ENCODE measurements at regions not wholly inside any gene's neighbourhood (a gene's known extent, or its start where the extent isn't known, plus 50 kb on each side); places are given as distances from the start of the nearest gene placed in this dataset.
"Not testable (repeated sequence)": the region's sequence is repeated elsewhere in the genome, so short reads cannot be mapped to it uniquely, and the experiment has no call there.

DNA sequence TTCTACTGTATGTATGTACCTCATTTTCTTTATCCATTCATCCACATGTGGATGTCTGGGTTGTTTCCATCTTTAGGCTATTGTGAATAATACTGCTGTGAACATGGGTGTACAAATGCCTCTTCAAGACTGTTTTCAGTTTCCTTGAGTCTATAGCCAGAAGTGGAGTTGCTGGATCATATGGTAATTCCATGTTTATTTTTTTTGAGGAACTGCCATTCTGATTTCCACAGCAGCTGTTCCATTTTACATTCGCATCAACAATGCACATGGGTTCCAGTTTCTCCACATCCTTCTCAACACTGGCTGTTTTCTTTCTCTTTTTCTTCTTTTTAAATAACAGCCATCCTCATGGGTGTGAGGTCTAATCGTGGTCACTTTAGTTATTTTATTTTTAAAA lies 69.9 kb upstream of the CTBP2 start:
- Histone ChIP-seq H3K79me2 (ENCODE audit: insufficient read depth, low read depth, low read length) (no peaks in the 10 kb centered on the region), H3K27ac (ENCODE audit: low read depth, low read length, poor library complexity, severe bottlenecking) (no peak overlapping the region), H3K4me2 (ENCODE audit: low read length) (no peak overlapping the region), H3K36me3 (ENCODE audit: insufficient read depth, low read length) (no peaks in the 10 kb centered on the region), H4K20me1 (ENCODE audit: insufficient read depth, low read length) (no peaks in the 10 kb centered on the region), H3K4me1 (ENCODE audit: insufficient read depth, low read length, poor library complexity, severe bottlenecking) (no peaks in the 10 kb centered on the region), H3K9me2 (ENCODE audit: insufficient read depth, low read length) (no peaks in the 10 kb centered on the region), H3K4me3 (ENCODE audit: low read depth, low read length, poor library complexity, severe bottlenecking) (no peak overlapping the region), H3K9me3 (ENCODE audit: low read length) (no peaks in the 10 kb centered on the region), H2AFZ (ENCODE audit: low read length) (no peak overlapping the region)
- intact Hi-C loops (cut with micrococcal nuclease; ENCODE audit: unreplicated experiment), result no loop called here
- BruUV-seq (replicated peaks), result no TSS peak
- no peak for DNase-seq (ENCODE audit: low spot score)
- TF ChIP-seq, protein P1, sequence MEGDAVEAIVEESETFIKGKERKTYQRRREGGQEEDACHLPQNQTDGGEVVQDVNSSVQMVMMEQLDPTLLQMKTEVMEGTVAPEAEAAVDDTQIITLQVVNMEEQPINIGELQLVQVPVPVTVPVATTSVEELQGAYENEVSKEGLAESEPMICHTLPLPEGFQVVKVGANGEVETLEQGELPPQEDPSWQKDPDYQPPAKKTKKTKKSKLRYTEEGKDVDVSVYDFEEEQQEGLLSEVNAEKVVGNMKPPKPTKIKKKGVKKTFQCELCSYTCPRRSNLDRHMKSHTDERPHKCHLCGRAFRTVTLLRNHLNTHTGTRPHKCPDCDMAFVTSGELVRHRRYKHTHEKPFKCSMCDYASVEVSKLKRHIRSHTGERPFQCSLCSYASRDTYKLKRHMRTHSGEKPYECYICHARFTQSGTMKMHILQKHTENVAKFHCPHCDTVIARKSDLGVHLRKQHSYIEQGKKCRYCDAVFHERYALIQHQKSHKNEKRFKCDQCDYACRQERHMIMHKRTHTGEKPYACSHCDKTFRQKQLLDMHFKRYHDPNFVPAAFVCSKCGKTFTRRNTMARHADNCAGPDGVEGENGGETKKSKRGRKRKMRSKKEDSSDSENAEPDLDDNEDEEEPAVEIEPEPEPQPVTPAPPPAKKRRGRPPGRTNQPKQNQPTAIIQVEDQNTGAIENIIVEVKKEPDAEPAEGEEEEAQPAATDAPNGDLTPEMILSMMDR (conservative IDR thresholded peaks at IDR 0.05; ENCODE audit: low read length), result no peak
- TF ChIP-seq EZH2phosphoT487 (IDR thresholded peaks at IDR 0.05; ENCODE audit: borderline replicate concordance, low read depth, low read length), result no peak
- CTCF ChIA-PET (ENCODE audit: unreplicated experiment), result no interaction called here
- POLR2A ChIA-PET, result no interaction called here

DNA sequence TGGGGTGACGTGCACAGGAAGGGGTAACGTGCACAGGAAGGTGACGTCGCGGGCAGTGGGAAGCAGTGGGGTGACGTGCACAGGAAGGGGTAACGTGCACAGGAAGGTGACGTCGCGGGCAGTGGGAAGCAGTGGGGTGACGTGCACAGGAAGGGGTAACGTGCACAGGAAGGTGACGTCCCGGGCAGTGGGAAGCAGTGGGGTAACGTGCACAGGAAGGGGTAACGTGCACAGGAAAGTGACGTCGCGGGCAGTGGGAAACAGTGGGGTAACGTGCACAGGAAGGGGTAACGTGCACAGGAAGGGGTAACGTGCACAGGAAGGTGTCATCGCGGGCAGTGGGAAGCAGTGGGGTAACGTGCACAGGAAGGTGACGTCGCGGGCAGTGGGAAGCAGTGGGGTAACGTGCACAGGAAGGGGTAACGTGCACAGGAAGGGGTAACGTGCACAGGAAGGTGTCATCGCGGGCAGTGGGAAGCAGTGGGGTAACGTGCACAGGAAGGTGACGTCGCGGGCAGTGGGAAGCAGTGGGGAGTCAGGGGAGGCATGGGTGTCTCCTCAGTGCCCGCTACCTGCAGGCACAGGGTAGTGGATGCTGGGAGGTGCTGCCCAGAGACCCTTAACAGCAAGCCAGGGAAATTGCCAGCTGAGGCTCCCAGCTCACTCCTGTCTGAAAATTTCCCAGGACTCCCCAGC lies 68.0 kb upstream of the CTBP2 start:
- H3K4me2 ChIP-seq (ENCODE audit: low read length); H3K4me1 ChIP-seq (ENCODE audit: insufficient read depth, low read length, poor library complexity, severe bottlenecking); H3K36me3 ChIP-seq (ENCODE audit: insufficient read depth, low read length); DNase-seq (ENCODE audit: low spot score); BruUV-seq (replicated peaks); POLR2A ChIA-PET; H4K20me1 ChIP-seq (ENCODE audit: insufficient read depth, low read length); H3K79me2 ChIP-seq (ENCODE audit: insufficient read depth, low read depth, low read length); H2AFZ ChIP-seq (ENCODE audit: low read length); H3K4me3 ChIP-seq (ENCODE audit: low read depth, low read length, poor library complexity, severe bottlenecking); H3K9me2 ChIP-seq (ENCODE audit: insufficient read depth, low read length); H3K27ac ChIP-seq (ENCODE audit: low read depth, low read length, poor library complexity, severe bottlenecking); intact Hi-C loops (cut with micrococcal nuclease; ENCODE audit: unreplicated experiment); H3K9me3 ChIP-seq (ENCODE audit: low read length); CTCF ChIA-PET (ENCODE audit: unreplicated experiment): not testable (repeated sequence)

DNA sequence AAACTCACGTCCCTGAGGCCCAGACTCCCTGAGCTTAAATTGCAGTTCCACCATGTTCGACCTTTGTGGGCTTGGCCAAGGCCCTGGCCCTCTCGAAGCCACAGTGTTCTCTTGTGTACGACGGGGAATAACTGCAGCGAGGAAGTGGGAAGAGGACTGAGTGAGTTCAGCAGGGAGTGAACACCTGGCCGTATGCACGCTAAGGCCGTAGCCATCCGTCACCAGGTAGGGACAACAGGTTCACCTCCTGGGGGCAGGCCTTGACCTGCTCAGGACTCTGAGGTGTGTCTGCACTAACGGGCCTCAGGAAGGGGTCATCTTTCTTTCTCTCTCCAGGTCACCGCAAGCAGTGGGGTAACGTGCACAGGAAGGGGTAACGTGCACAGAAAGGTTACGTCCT lies 67.2 kb upstream of the CTBP2 start:
- H3K4me2 ChIP-seq (ENCODE audit: low read length), result no peak overlapping the region
- no peaks in the 10 kb centered on the region for H3K36me3 ChIP-seq (ENCODE audit: insufficient read depth, low read length)
- TF ChIP-seq, protein P1 (conservative IDR thresholded peaks at IDR 0.05; ENCODE audit: low read length), result no peak
- TF ChIP-seq EZH2phosphoT487 (IDR thresholded peaks at IDR 0.05; ENCODE audit: borderline replicate concordance, low read depth, low read length), result no peak
- H2AFZ ChIP-seq (ENCODE audit: low read length), result no peak overlapping the region
- no peak overlapping the region for H3K4me3 ChIP-seq (ENCODE audit: low read depth, low read length, poor library complexity, severe bottlenecking)
- no peaks in the 10 kb centered on the region for H3K4me1 ChIP-seq (ENCODE audit: insufficient read depth, low read length, poor library complexity, severe bottlenecking)
- H3K79me2 ChIP-seq (ENCODE audit: insufficient read depth, low read depth, low read length), result no peaks in the 10 kb centered on the region
- no peaks in the 10 kb centered on the region for H3K9me3 ChIP-seq (ENCODE audit: low read length)
- BruUV-seq (replicated peaks), result no TSS peak
- H4K20me1 ChIP-seq (ENCODE audit: insufficient read depth, low read length), result no peaks in the 10 kb centered on the region
- CTCF ChIA-PET (ENCODE audit: unreplicated experiment), result no interaction called here
- intact Hi-C loops (cut with micrococcal nuclease; ENCODE audit: unreplicated experiment), result no loop called here
- no peaks in the 10 kb centered on the region for H3K9me2 ChIP-seq (ENCODE audit: insufficient read depth, low read length)
- POLR2A ChIA-PET, result no interaction called here
- DNase-seq (ENCODE audit: low spot score), result no peak
- H3K27ac ChIP-seq (ENCODE audit: low read depth, low read length, poor library complexity, severe bottlenecking), result no peak overlapping the region

Measured in OCI-LY7 (cell line).